Progenitor cell of endocrine pancreas (in vitro differentiated cells): ENCODE measurements at regions not wholly inside any gene's neighbourhood (a gene's known extent, or its start where the extent isn't known, plus 50 kb on each side); places are given as distances from the start of the nearest gene placed in this dataset.

Experiments used
- DNase-seq: peaks from one replicate; pipeline ENCODE4 v3.0.0; 2021; ENCODE audit warnings: low spot score; ENCODE audit not compliant: unreplicated experiment
- H3K27ac Mint-ChIP-seq: 2 replicates; pipeline ENCODE4 v1.8.0; 2021; ENCODE audit warnings: mild to moderate bottlenecking, moderate library complexity, mixed read lengths
- H3K27me3 Mint-ChIP-seq: 2 replicates; pipeline ENCODE4 v1.8.0; 2021; ENCODE audit warnings: mixed read lengths
- H3K36me3 Mint-ChIP-seq: 2 replicates; pipeline ENCODE4 v1.8.0; 2022; ENCODE audit warnings: mixed read lengths; ENCODE audit not compliant: insufficient read depth
- H3K4me1 Mint-ChIP-seq: 2 replicates; pipeline ENCODE4 v1.8.0; 2021; ENCODE audit warnings: low read depth, mixed read lengths
- H3K4me3 Mint-ChIP-seq: 2 replicates; pipeline ENCODE4 v1.8.0; 2021; ENCODE audit warnings: low read depth, mild to moderate bottlenecking, moderate library complexity, mixed read lengths
- H3K9me3 Mint-ChIP-seq: 2 replicates; pipeline ENCODE4 v1.8.0; 2021; ENCODE audit warnings: low read depth, mixed read lengths
- TF ChIP-seq, protein P1 (sequence below): fragments of 200-600 bp; sonication (generic); IDR thresholded peaks from one replicate; pipeline ENCODE4 v1.5.0; 2021; ENCODE audit warnings: antibody characterized with exemption, mild to moderate bottlenecking; ENCODE audit not compliant: unreplicated experiment

DNA sequence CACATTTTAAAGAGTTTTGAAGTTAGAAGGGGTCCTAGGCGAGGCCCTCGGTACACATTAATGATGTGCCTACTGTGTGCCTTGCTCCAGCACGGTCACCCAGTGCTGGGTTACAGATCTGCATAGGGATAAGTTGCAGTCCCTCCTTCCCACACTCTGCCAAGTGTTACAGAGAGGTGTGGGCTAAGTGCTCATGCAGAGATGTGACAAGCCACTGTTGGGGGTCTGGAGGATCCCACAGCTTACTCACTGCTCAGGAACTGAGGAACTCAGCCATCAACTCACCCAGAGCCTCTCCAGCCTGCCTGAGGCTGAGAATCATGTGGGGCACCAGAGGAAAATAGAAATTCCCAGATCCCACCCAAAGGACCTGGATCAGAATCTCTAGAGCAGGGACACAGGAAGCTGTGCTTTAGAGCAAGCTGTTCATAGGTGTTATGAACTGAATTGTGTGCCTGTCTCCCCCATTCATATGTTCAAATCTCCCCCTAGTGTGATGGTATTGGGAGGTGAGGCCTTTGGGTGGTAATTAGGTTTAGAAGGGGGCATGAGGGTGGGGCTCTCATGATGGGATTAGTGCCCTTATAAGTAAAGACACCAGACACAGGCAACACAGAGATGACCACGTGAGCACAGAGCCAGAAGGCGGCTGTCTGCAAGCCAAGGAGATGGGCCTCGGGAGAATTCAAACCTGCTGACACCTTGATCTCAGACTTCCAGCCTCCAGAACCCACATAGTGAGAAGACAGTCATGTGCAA lies 164.1 kb downstream of the HSD17B3 start:
- TF ChIP-seq, protein P1, sequence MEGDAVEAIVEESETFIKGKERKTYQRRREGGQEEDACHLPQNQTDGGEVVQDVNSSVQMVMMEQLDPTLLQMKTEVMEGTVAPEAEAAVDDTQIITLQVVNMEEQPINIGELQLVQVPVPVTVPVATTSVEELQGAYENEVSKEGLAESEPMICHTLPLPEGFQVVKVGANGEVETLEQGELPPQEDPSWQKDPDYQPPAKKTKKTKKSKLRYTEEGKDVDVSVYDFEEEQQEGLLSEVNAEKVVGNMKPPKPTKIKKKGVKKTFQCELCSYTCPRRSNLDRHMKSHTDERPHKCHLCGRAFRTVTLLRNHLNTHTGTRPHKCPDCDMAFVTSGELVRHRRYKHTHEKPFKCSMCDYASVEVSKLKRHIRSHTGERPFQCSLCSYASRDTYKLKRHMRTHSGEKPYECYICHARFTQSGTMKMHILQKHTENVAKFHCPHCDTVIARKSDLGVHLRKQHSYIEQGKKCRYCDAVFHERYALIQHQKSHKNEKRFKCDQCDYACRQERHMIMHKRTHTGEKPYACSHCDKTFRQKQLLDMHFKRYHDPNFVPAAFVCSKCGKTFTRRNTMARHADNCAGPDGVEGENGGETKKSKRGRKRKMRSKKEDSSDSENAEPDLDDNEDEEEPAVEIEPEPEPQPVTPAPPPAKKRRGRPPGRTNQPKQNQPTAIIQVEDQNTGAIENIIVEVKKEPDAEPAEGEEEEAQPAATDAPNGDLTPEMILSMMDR = no peak

DNA sequence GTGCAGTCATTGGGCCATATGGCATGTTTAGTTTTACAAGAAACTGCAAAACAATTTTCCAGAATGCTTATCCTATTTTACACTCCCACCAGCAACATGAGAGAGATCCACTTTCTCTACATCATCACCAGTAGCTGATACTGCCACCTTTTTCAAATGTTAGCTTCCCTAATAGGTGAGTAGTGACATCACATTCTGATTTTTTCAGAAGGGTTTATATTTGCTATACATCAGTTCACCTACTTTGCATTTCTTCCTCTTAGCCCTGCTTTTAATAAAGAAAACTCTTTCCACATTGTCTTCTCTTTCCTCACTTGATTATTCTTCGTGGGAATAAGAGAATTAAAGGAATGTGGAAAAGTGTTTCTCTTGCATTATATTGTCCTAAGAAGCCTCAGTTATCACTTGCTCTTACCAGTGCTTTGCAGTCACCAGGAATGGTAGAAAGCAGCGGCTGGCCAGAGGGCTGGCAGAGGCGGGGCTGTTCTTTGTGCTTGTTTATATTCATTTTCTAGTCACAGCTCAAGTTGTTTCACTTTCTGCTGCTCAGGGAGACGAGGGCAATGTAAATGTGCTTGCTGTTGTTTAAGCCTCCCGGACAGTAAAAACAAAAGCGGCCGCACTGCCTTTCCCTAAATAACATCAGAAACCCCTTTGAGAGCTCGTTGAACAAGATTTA lies 164.8 kb downstream of the HSD17B3 start:
- no peak overlapping the region for H3K27ac Mint-ChIP-seq
- peaks cover 6% of the 10 kb centered on the region for H3K4me1 Mint-ChIP-seq
- H3K9me3 Mint-ChIP-seq = peaks cover 8% of the 10 kb centered on the region
- no peaks in the 10 kb centered on the region for H3K36me3 Mint-ChIP-seq
- DNase-seq = no peak
- TF ChIP-seq, protein P1 = no peak
- H3K4me3 Mint-ChIP-seq = no peak overlapping the region
- peaks cover 27% of the 10 kb centered on the region for H3K27me3 Mint-ChIP-seq

More for the DNA sequence above, 164.1 kb downstream of the HSD17B3 start:
- H3K36me3 Mint-ChIP-seq = no peaks in the 10 kb centered on the region
- H3K4me1 Mint-ChIP-seq = peaks cover 6% of the 10 kb centered on the region
- peaks cover 23% of the 10 kb centered on the region for H3K27me3 Mint-ChIP-seq
- no peak for DNase-seq
- peaks cover 8% of the 10 kb centered on the region for H3K9me3 Mint-ChIP-seq
- no peak overlapping the region for H3K27ac Mint-ChIP-seq
- no peak overlapping the region for H3K4me3 Mint-ChIP-seq

DNA sequence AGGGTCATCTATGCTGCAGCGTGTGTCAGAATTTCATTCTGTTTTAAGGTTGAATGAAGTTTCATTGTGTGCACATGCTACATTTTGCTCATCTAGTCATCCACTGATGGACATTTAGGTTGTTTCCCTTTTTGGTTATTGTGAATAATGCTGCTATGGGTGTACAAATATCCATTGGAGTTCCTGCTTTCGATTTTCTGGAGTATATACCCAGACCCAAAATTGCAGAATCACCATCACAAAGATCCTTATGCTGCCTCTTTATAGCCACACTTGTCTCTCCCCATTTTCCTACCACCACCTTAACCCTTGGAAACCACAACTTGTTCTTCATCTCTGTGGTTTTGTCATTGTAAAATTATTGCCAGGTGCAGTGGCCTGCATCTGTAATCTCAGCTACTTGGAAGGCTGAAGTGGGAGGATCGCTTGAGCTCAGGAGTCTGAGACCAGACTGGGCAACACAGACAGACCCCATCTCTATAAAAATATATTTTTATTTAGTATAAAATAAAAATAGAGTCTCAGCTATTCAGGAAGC lies 166.2 kb downstream of the HSD17B3 start:
- no peaks in the 10 kb centered on the region for H3K36me3 Mint-ChIP-seq
- no peak for DNase-seq
- peaks cover 27% of the 10 kb centered on the region for H3K27me3 Mint-ChIP-seq
- H3K4me3 Mint-ChIP-seq = no peak overlapping the region
- peaks cover 5% of the 10 kb centered on the region for H3K4me1 Mint-ChIP-seq
- H3K27ac Mint-ChIP-seq = no peak overlapping the region
- TF ChIP-seq, protein P1 = no peak
- H3K9me3 Mint-ChIP-seq = peaks cover 8% of the 10 kb centered on the region

DNA sequence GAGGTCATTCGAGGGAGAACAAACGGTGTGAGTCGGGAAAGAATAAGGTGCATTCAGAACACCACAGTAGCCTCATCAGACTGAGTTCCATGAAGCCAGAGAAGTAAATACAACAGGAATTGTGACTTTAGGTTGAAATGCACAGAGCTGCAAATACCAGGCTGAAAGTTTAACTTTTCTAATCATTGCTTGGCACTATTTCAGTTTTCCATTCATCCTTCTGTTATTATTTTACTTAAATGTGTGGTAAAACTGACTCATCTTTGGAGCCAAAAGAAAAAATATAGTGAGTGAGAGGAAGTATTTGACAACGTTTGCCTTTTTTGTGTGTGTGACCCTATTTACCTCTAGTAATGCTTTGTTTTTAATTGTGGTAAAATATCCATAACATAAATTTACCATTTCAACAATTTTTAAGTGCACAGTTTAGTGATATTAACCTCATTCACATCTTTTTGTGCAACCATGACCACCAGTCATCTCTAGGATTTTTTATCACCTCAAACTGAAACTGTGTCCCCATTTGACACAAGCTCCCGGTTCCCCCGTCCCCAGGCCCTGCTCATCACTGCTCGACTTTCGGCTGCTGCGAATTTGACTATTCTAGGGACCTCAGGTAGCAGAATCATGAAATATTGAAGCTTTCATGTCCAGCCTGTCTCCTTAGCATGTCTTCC lies 166.8 kb downstream of the HSD17B3 start:
- Mint-ChIP-seq H3K4me1 (peaks cover 3% of the 10 kb centered on the region), H3K36me3 (no peaks in the 10 kb centered on the region), H3K4me3 (no peak overlapping the region)

More for the DNA sequence above, 166.8 kb downstream of the HSD17B3 start:
- Mint-ChIP-seq H3K9me3 (peaks cover 8% of the 10 kb centered on the region), H3K27ac (no peak overlapping the region), H3K27me3 (peaks cover 29% of the 10 kb centered on the region)
- no peak for DNase-seq
- TF ChIP-seq, protein P1 = no peak
